NCI-H2081 (cell line): ENCODE measurements at regions not wholly inside any gene's neighbourhood (a gene's known extent, or its start where the extent isn't known, plus 50 kb on each side); places are given as distances from the start of the nearest gene placed in this dataset.

Source experiments
- DNase-seq, 2 experiments: peaks; one replicate each; lab custom pipeline; 2025; lab: John Stamatoyannopoulos, UW

- DNase-seq, result no peak
Observed at GRCh38 chrX:21056622-21057021, 317.6 kb upstream of the CNKSR2 start.

- DNase-seq, result no peak
Observed at GRCh38 chrX:21047034-21047455, 327.2 kb upstream of the CNKSR2 start.

- no peak for DNase-seq
Observed at GRCh38 chrX:21014326-21014725, 359.9 kb upstream of the CNKSR2 start.

GRCh38 chrX:21004835-21005234 lies 369.4 kb upstream of the CNKSR2 start:
- DNase-seq, result no peak

- DNase-seq, result no peak
Observed at GRCh38 chrX:20995829-20996228, 378.4 kb upstream of the CNKSR2 start.

- no peak for DNase-seq
Observed at GRCh38 chrX:20989361-20989760, 384.9 kb upstream of the CNKSR2 start.

GRCh38 chrX:20988804-20989203 lies 385.4 kb upstream of the CNKSR2 start:
- no peak for DNase-seq

GRCh38 chrX:20988118-20988517 lies 386.1 kb upstream of the CNKSR2 start:
- DNase-seq, result no peak

GRCh38 chrX:20980426-20980825 lies 393.8 kb upstream of the CNKSR2 start:
- no peak for DNase-seq

GRCh38 chrX:20974326-20974725 lies 399.9 kb upstream of the CNKSR2 start:
- DNase-seq, result no peak

GRCh38 chrX:20973038-20973437 lies 401.2 kb upstream of the CNKSR2 start:
- no peak for DNase-seq

GRCh38 chrX:20971250-20971649 lies 403.0 kb upstream of the CNKSR2 start:
- no peak for DNase-seq

- no peak for DNase-seq
Observed at GRCh38 chrX:20969565-20969964, 404.7 kb upstream of the CNKSR2 start.

GRCh38 chrX:20968996-20969395 lies 405.2 kb upstream of the CNKSR2 start:
- no peak for DNase-seq

- DNase-seq, result peak; percentile 58 to 86
Observed at GRCh38 chrX:20967725-20968124, 406.5 kb upstream of the CNKSR2 start.

- no peak for DNase-seq
Observed at GRCh38 chrX:20965270-20966044, 408.8 kb upstream of the CNKSR2 start.

GRCh38 chrX:20954014-20954413 lies 420.2 kb upstream of the CNKSR2 start:
- DNase-seq, result no peak

- no peak for DNase-seq
Observed at GRCh38 chrX:20952180-20952579, 422.0 kb upstream of the CNKSR2 start.

GRCh38 chrX:20951016-20951810 lies 423.0 kb upstream of the CNKSR2 start:
- no peak for DNase-seq

- DNase-seq, result no peak
Observed at GRCh38 chrX:20947411-20947912, 426.8 kb upstream of the CNKSR2 start.

- no peak for DNase-seq
Observed at GRCh38 chrX:20913760-20914159, 460.5 kb upstream of the CNKSR2 start.

- no peak for DNase-seq
Observed at GRCh38 chrX:20906571-20906970, 467.6 kb upstream of the CNKSR2 start.

- DNase-seq, result no peak
Observed at GRCh38 chrX:20884565-20884964, 489.7 kb upstream of the CNKSR2 start.
